ENCODE measurements at regions not wholly inside any gene's neighbourhood (a gene's known extent, or its start where the extent isn't known, plus 50 kb on each side); places are given as distances from the start of the nearest gene placed in this dataset.

GRCh38 chr4:173883821-173884220 is 353.8 kb upstream of the HAND2 start:
- no peaks in the 10 kb centered on the region for H3K27me3 Mint-ChIP-seq (ENCODE audit: low read depth, unreplicated experiment)
- no peak overlapping the region for H2AFZ ChIP-seq (ENCODE audit: low read depth, low read length)
- TF ChIP-seq EZH2 (IDR thresholded peaks at IDR 0.05; ENCODE audit: insufficient read depth, low read length) (no peak), CTCF (IDR thresholded peaks at IDR 0.05; ENCODE audit: insufficient read depth, low read depth, low read length) (no peak)
- H3K4me2 ChIP-seq (ENCODE audit: low read length), result no peak overlapping the region
- no peaks in the 10 kb centered on the region for H3K36me3 Mint-ChIP-seq (ENCODE audit: low read depth, unreplicated experiment)
- no peaks in the 10 kb centered on the region for H3K27me3 ChIP-seq (ENCODE audit: insufficient read depth, low read length)
- FAIRE-seq (no peak), DNase-seq (ENCODE audit: low read depth) (peak; percentile 0)
- H3K4me1 ChIP-seq (ENCODE audit: insufficient read depth, low read length), result no peaks in the 10 kb centered on the region
- no peak overlapping the region for H3K4me3 Mint-ChIP-seq (ENCODE audit: unreplicated experiment)
- no peaks in the 10 kb centered on the region for H3K4me1 Mint-ChIP-seq (ENCODE audit: low read depth, unreplicated experiment)
- H3K36me3 ChIP-seq (ENCODE audit: insufficient read depth, low read length), result no peaks in the 10 kb centered on the region
- H3K9me3 ChIP-seq (ENCODE audit: insufficient read depth, low read depth, low read length), result no peaks in the 10 kb centered on the region
- H3K27ac Mint-ChIP-seq (ENCODE audit: unreplicated experiment), result no peak overlapping the region
- no peaks in the 10 kb centered on the region for H4K20me1 ChIP-seq (ENCODE audit: insufficient read depth, low read length)
- H3K9me3 Mint-ChIP-seq (ENCODE audit: unreplicated experiment), result peaks cover 12% of the 10 kb centered on the region
- H3K27ac ChIP-seq (ENCODE audit: low read depth, low read length), result no peak overlapping the region
- H3K79me2 ChIP-seq (ENCODE audit: insufficient read depth, low read length), result no peaks in the 10 kb centered on the region
- H3K9ac ChIP-seq (ENCODE audit: low read length), result no peak overlapping the region
- no peak overlapping the region for H3K4me3 ChIP-seq (ENCODE audit: insufficient read depth, low read depth, low read length)

GRCh38 chr4:173880897-173881296 is 350.9 kb upstream of the HAND2 start:
- no peaks in the 10 kb centered on the region for H4K20me1 ChIP-seq (ENCODE audit: insufficient read depth, low read length)
- no peaks in the 10 kb centered on the region for H3K27me3 Mint-ChIP-seq (ENCODE audit: low read depth, unreplicated experiment)
- H3K9me3 Mint-ChIP-seq (ENCODE audit: unreplicated experiment), result no peaks in the 10 kb centered on the region
- no peak overlapping the region for H3K9ac ChIP-seq (ENCODE audit: low read length)
- no peaks in the 10 kb centered on the region for H3K36me3 Mint-ChIP-seq (ENCODE audit: low read depth, unreplicated experiment)
- TF ChIP-seq EZH2 (IDR thresholded peaks at IDR 0.05; ENCODE audit: insufficient read depth, low read length) (no peak), CTCF (IDR thresholded peaks at IDR 0.05; ENCODE audit: insufficient read depth, low read depth, low read length) (no peak)
- H3K79me2 ChIP-seq (ENCODE audit: insufficient read depth, low read length), result no peaks in the 10 kb centered on the region
- no peak overlapping the region for H3K4me3 ChIP-seq (ENCODE audit: insufficient read depth, low read depth, low read length)
- no peaks in the 10 kb centered on the region for H3K36me3 ChIP-seq (ENCODE audit: insufficient read depth, low read length)
- no peak overlapping the region for H2AFZ ChIP-seq (ENCODE audit: low read depth, low read length)
- H3K4me1 ChIP-seq (ENCODE audit: insufficient read depth, low read length), result no peaks in the 10 kb centered on the region
- H3K27ac Mint-ChIP-seq (ENCODE audit: unreplicated experiment), result no peak overlapping the region
- no peak overlapping the region for H3K4me2 ChIP-seq (ENCODE audit: low read length)
- no peak overlapping the region for H3K4me3 Mint-ChIP-seq (ENCODE audit: unreplicated experiment)
- no peak for FAIRE-seq
- DNase-seq (ENCODE audit: low read depth), result no peak
- no peaks in the 10 kb centered on the region for H3K9me3 ChIP-seq (ENCODE audit: insufficient read depth, low read depth, low read length)
- no peaks in the 10 kb centered on the region for H3K27me3 ChIP-seq (ENCODE audit: insufficient read depth, low read length)
- peaks cover 2% of the 10 kb centered on the region for H3K4me1 Mint-ChIP-seq (ENCODE audit: low read depth, unreplicated experiment)
- H3K27ac ChIP-seq (ENCODE audit: low read depth, low read length), result no peak overlapping the region

- H3K4me1 ChIP-seq (ENCODE audit: insufficient read depth, low read length), result no peaks in the 10 kb centered on the region
- H4K20me1 ChIP-seq (ENCODE audit: insufficient read depth, low read length), result no peaks in the 10 kb centered on the region
- no peak overlapping the region for H3K27ac Mint-ChIP-seq (ENCODE audit: unreplicated experiment)
- peaks cover 2% of the 10 kb centered on the region for H3K4me1 Mint-ChIP-seq (ENCODE audit: low read depth, unreplicated experiment)
- no peak overlapping the region for H3K4me3 ChIP-seq (ENCODE audit: insufficient read depth, low read depth, low read length)
- no peaks in the 10 kb centered on the region for H3K9me3 ChIP-seq (ENCODE audit: insufficient read depth, low read depth, low read length)
- H3K27ac ChIP-seq (ENCODE audit: low read depth, low read length), result no peak overlapping the region
- no peak overlapping the region for H2AFZ ChIP-seq (ENCODE audit: low read depth, low read length)
- H3K9me3 Mint-ChIP-seq (ENCODE audit: unreplicated experiment), result no peaks in the 10 kb centered on the region
- no peaks in the 10 kb centered on the region for H3K36me3 Mint-ChIP-seq (ENCODE audit: low read depth, unreplicated experiment)
- H3K9ac ChIP-seq (ENCODE audit: low read length), result no peak overlapping the region
- no peaks in the 10 kb centered on the region for H3K27me3 ChIP-seq (ENCODE audit: insufficient read depth, low read length)
- TF ChIP-seq CTCF (IDR thresholded peaks at IDR 0.05; ENCODE audit: insufficient read depth, low read depth, low read length) (no peak), EZH2 (IDR thresholded peaks at IDR 0.05; ENCODE audit: insufficient read depth, low read length) (no peak)
- DNase-seq (ENCODE audit: low read depth) (no peak), FAIRE-seq (no peak)
- no peak overlapping the region for H3K4me2 ChIP-seq (ENCODE audit: low read length)
- H3K27me3 Mint-ChIP-seq (ENCODE audit: low read depth, unreplicated experiment), result no peaks in the 10 kb centered on the region
- H3K79me2 ChIP-seq (ENCODE audit: insufficient read depth, low read length), result no peaks in the 10 kb centered on the region
- H3K4me3 Mint-ChIP-seq (ENCODE audit: unreplicated experiment), result no peak overlapping the region
- no peaks in the 10 kb centered on the region for H3K36me3 ChIP-seq (ENCODE audit: insufficient read depth, low read length)
Measured at GRCh38 chr4:173879509-173879908, 349.5 kb upstream of the HAND2 start.
